ENCODE measurements at regions not wholly inside any gene's neighbourhood (a gene's known extent, or its start where the extent isn't known, plus 50 kb on each side); places are given as distances from the start of the nearest gene placed in this dataset.

- ATAC-seq: no peak
- no peaks in the 10 kb centered on the region for H3K36me3 ChIP-seq
- H3K27ac ChIP-seq: no peak overlapping the region
- H3K9me3 ChIP-seq: no peaks in the 10 kb centered on the region
- peaks cover 0 to 7% (median 0%) of the 10 kb centered on the region in 3 donors for H3K4me1 ChIP-seq
- 22 to 39% methylated on average over 9 of the region's 11 CpGs for WGBS, 2 donors (ENCODE audit: low coverage in 1 of 2)
- no peaks in the 10 kb centered on the region for H3K27me3 ChIP-seq
- TF ChIP-seq POLR2A (IDR thresholded peaks at IDR 0.05) (no peak), EP300 (IDR thresholded peaks at IDR 0.05) (no peak), CTCF (IDR thresholded peaks at IDR 0.05) (no peak), POLR2AphosphoS5 (IDR thresholded peaks at IDR 0.05) (no peak)
- H3K4me3 ChIP-seq: no peak overlapping the region
Measured at GRCh38 chr15:27670486-27671209, 428.5 kb downstream of the OCA2 start.

DNA sequence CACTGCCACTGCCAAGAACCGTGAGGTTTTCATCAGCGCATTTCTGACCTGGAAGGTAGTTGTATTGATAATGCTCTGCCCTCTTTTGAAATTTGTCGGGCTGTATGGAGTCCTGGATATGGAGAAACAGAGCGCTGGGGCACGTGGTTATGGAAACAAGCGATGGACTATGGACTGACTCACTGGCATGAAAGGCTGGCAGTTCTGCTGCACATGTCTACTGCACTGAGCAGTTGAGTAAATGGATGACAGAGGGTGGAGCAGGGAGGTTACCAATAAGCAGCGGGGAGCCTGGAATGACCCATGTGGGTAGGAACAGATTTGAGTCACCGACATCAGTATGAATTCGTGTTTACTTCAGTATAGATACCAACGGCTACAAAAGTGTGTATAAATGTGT lies 429.5 kb downstream of the OCA2 start:
- H3K36me3 ChIP-seq: no peaks in the 10 kb centered on the region
- no peak for ATAC-seq
- H3K4me3 ChIP-seq: no peak overlapping the region
- H3K9me3 ChIP-seq: no peaks in the 10 kb centered on the region
- TF ChIP-seq EP300 (IDR thresholded peaks at IDR 0.05): no peak
- TF ChIP-seq POLR2A (IDR thresholded peaks at IDR 0.05): no peak
- no peak for TF ChIP-seq POLR2AphosphoS5 (IDR thresholded peaks at IDR 0.05)
- no peak for TF ChIP-seq CTCF (IDR thresholded peaks at IDR 0.05)
- peaks cover 0 to 7% (median 0%) of the 10 kb centered on the region in 3 donors for H3K4me1 ChIP-seq
- no peak overlapping the region for H3K27ac ChIP-seq
- 81% methylated on average over 10 of the region's 10 CpGs; no CpG with 5 or more reads in 1 of the 2 donors for WGBS, 2 donors (ENCODE audit: low coverage in 1 of 2)
- H3K27me3 ChIP-seq: no peaks in the 10 kb centered on the region

GRCh38 chr15:27668471-27669220 lies 430.5 kb downstream of the OCA2 start:
- no peaks in the 10 kb centered on the region for H3K9me3 ChIP-seq
- peaks cover 0 to 7% (median 0%) of the 10 kb centered on the region in 3 donors for H3K4me1 ChIP-seq
- TF ChIP-seq POLR2A (IDR thresholded peaks at IDR 0.05): no peak
- TF ChIP-seq EP300 (IDR thresholded peaks at IDR 0.05): no peak
- no peak for TF ChIP-seq POLR2AphosphoS5 (IDR thresholded peaks at IDR 0.05)
- no peak for TF ChIP-seq CTCF (IDR thresholded peaks at IDR 0.05)
- H3K4me3 ChIP-seq: no peak overlapping the region
- no peak overlapping the region for H3K27ac ChIP-seq
- no peaks in the 10 kb centered on the region for H3K36me3 ChIP-seq
- no peak for ATAC-seq
- 84% methylated on average over 7 of the region's 9 CpGs; no CpG with 5 or more reads in 1 of the 2 donors for WGBS, 2 donors (ENCODE audit: low coverage in 1 of 2)
- H3K27me3 ChIP-seq: no peaks in the 10 kb centered on the region

GRCh38 chr15:27665002-27665401 lies 434.1 kb downstream of the OCA2 start:
- TF ChIP-seq POLR2AphosphoS5 (IDR thresholded peaks at IDR 0.05) (no peak), EP300 (IDR thresholded peaks at IDR 0.05) (no peak), CTCF (IDR thresholded peaks at IDR 0.05) (no peak), POLR2A (IDR thresholded peaks at IDR 0.05) (no peak)
- Histone ChIP-seq H3K9me3 (peaks cover 0 to 14% (median 0%) of the 10 kb centered on the region in 3 donors), H3K27me3 (no peaks in the 10 kb centered on the region), H3K27ac (no peak overlapping the region), H3K4me1 (no peaks in the 10 kb centered on the region), H3K36me3 (no peaks in the 10 kb centered on the region), H3K4me3 (no peak overlapping the region)
- WGBS, 2 donors (ENCODE audit: low coverage in 1 of 2): 70 to 87% methylated on average over 4 to 5 of the region's 5 CpGs
- no peak for ATAC-seq
